Colonic mucosa (tissue), 4 donors: ENCODE measurements at regions not wholly inside any gene's neighbourhood (a gene's known extent, or its start where the extent isn't known, plus 50 kb on each side); places are given as distances from the start of the nearest gene placed in this dataset.

Source experiments
- DNase-seq: peaks from one replicate; pipeline ENCODE4 v3.0.0-alpha.2; 2020
- H3K27ac ChIP-seq: fragments of 200-600 bp; one replicate; pipeline ENCODE4 v1.8.0; 2021
- H3K27me3 ChIP-seq: fragments of 200-600 bp; one replicate; pipeline ENCODE4 v1.8.0; 2021
- H3K36me3 ChIP-seq: fragments of 200-600 bp; one replicate; pipeline ENCODE4 v1.8.0; 2021
- H3K4me1 ChIP-seq: fragments of 200-600 bp; one replicate; pipeline ENCODE4 v1.8.0; 2021; ENCODE audit warnings: mild to moderate bottlenecking
- H3K4me3 ChIP-seq: fragments of 200-600 bp; one replicate; pipeline ENCODE4 v1.8.0; 2021
- H3K9ac ChIP-seq, 2 donors: one replicate each; pipeline ENCODE4 v1.7.0; 2013; ENCODE audit warnings: control low read depth in 2 of 2, low read depth in 2 of 2, low read length in 2 of 2
- H3K9me3 ChIP-seq: fragments of 200-600 bp; one replicate; pipeline ENCODE4 v1.8.0; 2021
- CTCF ChIP-seq: fragments of 200-600 bp; IDR thresholded peaks from one replicate; pipeline ENCODE4 v1.8.0; 2022; ENCODE audit warnings: antibody characterized with exemption, mild to moderate bottlenecking
- intact Hi-C: fragments of 100-400 bp; cut with DNase I; formaldehyde crosslinking; loops from one replicate; pipeline ENCODE4 v1.14.1; 2022
- donor health status: healthy.
- donor health status: DM: no; HTN: no; CAD: no.
- donor health status: DM: no; HTN: no; CAD: no.

- Histone ChIP-seq H3K4me3 (no peak overlapping the region), H3K27ac (no peak overlapping the region), H3K9me3 (no peaks in the 10 kb centered on the region), H3K9ac (no peak overlapping the region), H3K36me3 (no peaks in the 10 kb centered on the region), H3K4me1 (no peaks in the 10 kb centered on the region), H3K27me3 (no peaks in the 10 kb centered on the region)
- TF ChIP-seq CTCF = no peak
- intact Hi-C loops = no loop called here
- DNase-seq = no peak
Observed at GRCh38 chr15:69637818-69638217, 185.2 kb downstream of the RPLP1 start.

DNA sequence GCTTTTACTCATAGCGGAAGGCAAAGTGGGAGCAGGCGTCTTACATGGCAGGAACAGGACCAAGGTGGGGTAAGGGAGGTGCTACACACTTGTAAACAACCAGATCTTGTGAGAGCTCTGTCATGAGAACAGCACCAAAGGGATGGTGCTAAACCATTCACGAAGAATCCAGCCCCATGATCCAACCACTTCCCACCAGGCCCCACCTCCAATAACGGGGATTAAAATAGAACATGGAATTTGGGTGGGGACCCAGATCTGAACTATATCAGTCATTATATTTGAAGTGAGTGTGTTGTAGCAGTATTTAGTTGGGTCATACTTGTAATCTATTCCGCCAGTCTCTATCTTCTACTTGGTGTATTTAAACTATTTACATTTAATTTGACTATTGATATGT lies 190.9 kb downstream of the RPLP1 start:
- Histone ChIP-seq H3K9ac (no peak overlapping the region), H3K4me1 (no peaks in the 10 kb centered on the region), H3K9me3 (no peaks in the 10 kb centered on the region), H3K4me3 (no peak overlapping the region), H3K27ac (no peak overlapping the region), H3K27me3 (no peaks in the 10 kb centered on the region), H3K36me3 (no peaks in the 10 kb centered on the region)
- intact Hi-C loops = no loop called here
- peak; percentile 6 for DNase-seq
- no peak for TF ChIP-seq CTCF

GRCh38 chr15:69643971-69644370 lies 191.4 kb downstream of the RPLP1 start:
- intact Hi-C loops = no loop called here
- TF ChIP-seq CTCF = no peak
- no peak overlapping the region for H3K9ac ChIP-seq
- no peaks in the 10 kb centered on the region for H3K27me3 ChIP-seq
- H3K36me3 ChIP-seq = no peaks in the 10 kb centered on the region
- no peaks in the 10 kb centered on the region for H3K9me3 ChIP-seq
- H3K4me3 ChIP-seq = no peak overlapping the region
- DNase-seq = no peak
- H3K4me1 ChIP-seq = no peaks in the 10 kb centered on the region
- H3K27ac ChIP-seq = no peak overlapping the region

DNA sequence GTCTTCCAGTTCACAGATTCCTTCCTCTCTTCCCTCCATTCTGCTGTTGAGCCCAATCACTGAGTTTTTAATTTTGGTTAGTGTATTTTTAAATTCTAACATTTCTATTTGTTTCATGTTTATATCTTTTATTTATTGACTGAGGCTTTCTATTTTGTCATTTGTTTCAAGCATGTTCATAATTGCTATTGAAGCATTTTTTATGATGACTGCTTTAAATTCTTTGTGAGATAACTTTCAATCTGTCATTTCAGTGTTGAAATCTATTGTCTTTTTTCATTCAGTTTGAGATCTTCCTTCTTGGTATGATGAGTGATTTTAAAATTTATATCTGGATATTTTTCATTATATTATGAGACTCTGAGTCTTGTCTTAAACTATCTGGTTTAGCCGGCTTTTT lies 192.3 kb downstream of the RPLP1 start:
- Histone ChIP-seq H3K4me1 (no peaks in the 10 kb centered on the region), H3K9me3 (no peaks in the 10 kb centered on the region), H3K27me3 (no peaks in the 10 kb centered on the region), H3K36me3 (no peaks in the 10 kb centered on the region), H3K9ac (no peak overlapping the region), H3K4me3 (no peak overlapping the region), H3K27ac (no peak overlapping the region)
- intact Hi-C loops = no loop called here
- no peak for TF ChIP-seq CTCF
- DNase-seq = no peak

- intact Hi-C loops = no loop called here
- no peak for TF ChIP-seq CTCF
Observed at GRCh38 chr15:69647142-69647513, 194.5 kb downstream of the RPLP1 start.

GRCh38 chr15:69648212-69648611 lies 195.6 kb downstream of the RPLP1 start:
- H3K4me3 ChIP-seq = no peak overlapping the region
- no peak for DNase-seq
- no peak for TF ChIP-seq CTCF
- no peaks in the 10 kb centered on the region for H3K36me3 ChIP-seq
- no peaks in the 10 kb centered on the region for H3K4me1 ChIP-seq
- no peaks in the 10 kb centered on the region for H3K27me3 ChIP-seq
- no peak overlapping the region for H3K27ac ChIP-seq
- no peak overlapping the region for H3K9ac ChIP-seq
- intact Hi-C loops = no loop called here
- H3K9me3 ChIP-seq = no peaks in the 10 kb centered on the region

More at GRCh38 chr15:69647142-69647513, 194.5 kb downstream of the RPLP1 start:
- H3K27ac ChIP-seq = no peak overlapping the region
- no peak for DNase-seq
- no peak overlapping the region for H3K4me3 ChIP-seq
- H3K9ac ChIP-seq = no peak overlapping the region
- no peaks in the 10 kb centered on the region for H3K9me3 ChIP-seq
- no peaks in the 10 kb centered on the region for H3K4me1 ChIP-seq
- H3K27me3 ChIP-seq = no peaks in the 10 kb centered on the region
- H3K36me3 ChIP-seq = no peaks in the 10 kb centered on the region
